ENCODE measurements at regions not wholly inside any gene's neighbourhood (a gene's known extent, or its start where the extent isn't known, plus 50 kb on each side); places are given as distances from the start of the nearest gene placed in this dataset.
"Not testable (repeated sequence)": the region's sequence is repeated elsewhere in the genome, so short reads cannot be mapped to it uniquely, and the experiment has no call there.

GRCh38 chr6:84872996-84873723, 108.8 kb upstream of the TBX18 start:
- no peak for DNase-seq (ENCODE audit: low read depth)

DNA sequence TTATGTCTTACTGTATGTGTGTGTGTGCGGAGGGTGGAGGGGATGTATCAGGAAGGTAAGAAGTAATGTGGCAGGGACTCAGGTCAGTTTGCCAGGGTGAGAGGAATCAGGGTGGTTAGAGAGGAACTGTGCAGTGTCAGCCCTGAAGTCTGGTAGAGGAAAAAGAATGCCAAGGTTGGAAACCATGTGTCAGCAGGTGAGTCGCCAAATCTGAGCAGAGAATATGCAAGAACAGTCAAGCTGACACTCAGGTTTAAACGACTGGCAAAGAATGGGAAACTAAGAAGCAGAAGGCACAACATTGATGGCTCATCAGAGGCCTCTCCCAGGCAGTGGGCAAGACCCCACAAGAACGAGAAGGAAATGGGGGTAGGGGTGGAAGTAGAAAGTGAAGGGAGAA, 107.5 kb upstream of the TBX18 start:
- DNase-seq (ENCODE audit: low read depth): no peak

DNA sequence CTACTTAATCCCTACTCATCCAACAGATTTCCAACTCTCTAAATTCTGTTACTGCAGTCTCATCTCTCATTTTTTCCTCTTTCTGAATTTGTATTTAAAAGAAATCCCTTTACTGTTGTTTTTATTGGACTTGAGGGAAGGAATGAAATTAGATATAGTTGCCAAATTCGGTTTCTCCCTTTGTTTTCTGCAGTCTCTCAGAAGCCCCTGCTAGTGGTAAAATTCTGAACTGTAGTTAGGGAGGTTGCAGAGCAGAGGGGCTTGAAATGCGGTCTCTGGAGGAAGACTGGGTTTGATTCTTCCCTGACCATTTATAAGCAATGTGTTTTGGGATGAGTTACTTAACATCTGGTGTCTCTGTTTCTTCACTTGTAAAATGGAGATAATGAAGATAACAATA, 106.3 kb upstream of the TBX18 start:
- no peak for DNase-seq (ENCODE audit: low read depth)

- no peak for DNase-seq (ENCODE audit: low read depth)
These were observed 103.8 kb upstream of the TBX18 start for GRCh38 chr6:84868149-84868548.

DNA sequence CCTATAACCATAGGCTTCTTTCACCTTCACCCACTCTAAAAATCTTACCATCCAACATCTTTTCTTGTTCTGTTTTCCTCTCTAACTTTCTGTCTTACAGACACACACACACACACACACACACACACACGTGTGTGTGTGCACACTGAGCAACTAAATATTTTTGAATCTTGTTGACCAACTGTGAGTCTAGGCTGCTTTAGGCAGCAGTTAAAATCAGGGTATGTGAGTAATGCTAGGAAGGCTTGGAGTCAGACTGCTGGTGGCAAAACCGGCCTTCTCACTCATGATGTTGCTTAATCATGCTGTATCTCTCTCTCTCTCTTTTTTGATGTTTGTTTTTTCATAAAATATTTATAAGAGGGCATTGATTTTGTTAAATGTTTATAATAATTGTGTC, 103.1 kb upstream of the TBX18 start:
- DNase-seq (ENCODE audit: low read depth): no peak

DNA sequence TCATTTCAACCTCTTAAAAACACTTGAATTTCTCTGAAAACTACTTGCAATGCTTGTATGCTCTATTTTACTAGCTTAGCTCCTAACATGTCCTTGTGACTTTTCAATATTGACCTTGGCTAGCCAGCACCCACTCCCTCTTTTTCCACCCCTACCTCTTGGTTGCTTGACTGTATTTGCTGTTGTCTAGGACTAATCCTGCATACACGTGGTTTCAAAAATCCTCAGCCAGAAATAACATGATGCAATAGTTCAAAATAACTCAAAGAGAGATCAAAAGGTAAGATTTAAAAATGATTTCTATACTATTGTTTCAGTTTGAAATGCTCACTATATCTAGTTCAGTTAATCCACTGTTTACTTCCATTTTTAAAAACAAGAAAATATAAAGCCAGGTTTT, 102.3 kb upstream of the TBX18 start:
- no peak for DNase-seq (ENCODE audit: low read depth)

DNA sequence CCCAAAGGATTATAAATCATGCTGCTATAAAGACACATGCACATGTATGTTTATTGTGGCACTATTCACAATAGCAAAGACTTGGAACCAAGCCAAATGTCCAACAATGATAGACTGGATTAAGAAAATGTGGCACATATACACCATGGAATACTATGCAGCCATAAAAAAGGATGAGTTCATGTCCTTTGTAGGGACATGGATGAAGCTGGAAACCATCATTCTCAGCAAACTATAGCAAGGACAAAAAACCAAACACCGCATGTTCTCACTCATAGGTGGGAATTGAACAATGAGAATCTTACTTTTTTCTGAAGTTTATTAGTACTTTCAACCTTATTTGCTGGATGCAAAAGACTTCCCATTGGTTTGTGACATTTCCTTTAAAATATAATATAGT, 101.0 kb upstream of the TBX18 start:
- DNase-seq (ENCODE audit: low read depth): not testable (repeated sequence)

DNA sequence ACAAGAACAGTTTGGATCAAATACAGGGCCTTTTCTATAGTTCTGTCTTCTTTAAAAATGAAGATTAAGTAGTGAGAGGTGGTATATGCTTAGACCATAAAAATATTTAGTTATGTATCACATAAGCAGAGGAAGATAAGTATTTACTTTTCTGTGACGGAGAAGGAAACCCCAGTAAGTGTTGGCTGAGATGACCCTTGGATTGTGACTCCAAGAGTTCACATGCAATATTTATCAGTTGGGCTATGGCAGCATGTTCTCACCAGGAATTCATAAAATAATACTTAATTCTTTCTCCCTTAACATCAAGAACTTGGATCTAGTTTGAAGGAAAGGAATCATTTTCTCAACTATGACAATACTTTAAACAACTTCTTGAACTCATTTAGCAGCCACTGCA, 98.4 kb upstream of the TBX18 start:
- DNase-seq (ENCODE audit: low read depth): no peak

- no peak for DNase-seq (ENCODE audit: low read depth)
These were observed 96.5 kb upstream of the TBX18 start for GRCh38 chr6:84860920-84861319.

GRCh38 chr6:84860509-84860908, 96.1 kb upstream of the TBX18 start:
- DNase-seq (ENCODE audit: low read depth): no peak

- no peak for DNase-seq (ENCODE audit: low read depth)
These were observed 90.5 kb upstream of the TBX18 start for GRCh38 chr6:84854811-84855400.

DNA sequence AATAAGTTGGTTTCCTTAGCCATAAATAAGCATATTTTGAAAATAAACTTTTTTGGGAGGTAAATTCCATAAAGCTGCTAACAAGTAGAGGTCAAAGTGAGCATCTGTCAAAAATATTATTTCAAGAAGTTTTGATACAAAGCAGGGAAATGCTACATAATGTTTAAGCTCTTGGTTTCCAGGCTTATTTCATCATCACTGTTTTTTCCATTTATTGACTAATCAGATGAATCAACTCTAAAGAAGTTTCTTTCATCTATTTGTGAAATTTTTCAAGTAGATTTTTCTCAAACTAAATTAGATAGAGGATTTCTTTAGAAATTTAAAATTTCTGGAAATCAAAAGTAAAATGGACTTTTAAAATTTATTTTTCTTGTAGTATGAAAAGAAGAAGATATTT, 89.5 kb upstream of the TBX18 start:
- no peak for DNase-seq (ENCODE audit: low read depth)

DNA sequence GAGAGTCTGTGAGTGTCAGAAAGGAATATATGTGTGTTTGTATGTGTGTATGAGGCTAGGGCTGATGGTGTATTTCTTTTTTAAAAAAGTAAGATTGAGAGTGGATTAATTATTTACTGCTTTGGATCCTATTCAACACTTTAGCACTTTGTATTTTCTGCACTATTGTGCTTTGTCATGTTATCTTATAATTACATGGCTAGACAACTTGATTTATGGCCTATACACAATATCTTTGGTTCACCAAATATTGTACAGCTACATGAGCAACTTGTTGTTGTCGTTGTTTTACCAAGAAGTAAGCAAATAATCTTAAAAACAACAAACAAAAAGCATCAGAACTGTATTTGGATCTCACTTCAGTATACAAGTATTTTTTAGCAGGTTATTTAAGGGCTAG, 84.6 kb upstream of the TBX18 start:
- DNase-seq (ENCODE audit: low read depth): no peak

DNA sequence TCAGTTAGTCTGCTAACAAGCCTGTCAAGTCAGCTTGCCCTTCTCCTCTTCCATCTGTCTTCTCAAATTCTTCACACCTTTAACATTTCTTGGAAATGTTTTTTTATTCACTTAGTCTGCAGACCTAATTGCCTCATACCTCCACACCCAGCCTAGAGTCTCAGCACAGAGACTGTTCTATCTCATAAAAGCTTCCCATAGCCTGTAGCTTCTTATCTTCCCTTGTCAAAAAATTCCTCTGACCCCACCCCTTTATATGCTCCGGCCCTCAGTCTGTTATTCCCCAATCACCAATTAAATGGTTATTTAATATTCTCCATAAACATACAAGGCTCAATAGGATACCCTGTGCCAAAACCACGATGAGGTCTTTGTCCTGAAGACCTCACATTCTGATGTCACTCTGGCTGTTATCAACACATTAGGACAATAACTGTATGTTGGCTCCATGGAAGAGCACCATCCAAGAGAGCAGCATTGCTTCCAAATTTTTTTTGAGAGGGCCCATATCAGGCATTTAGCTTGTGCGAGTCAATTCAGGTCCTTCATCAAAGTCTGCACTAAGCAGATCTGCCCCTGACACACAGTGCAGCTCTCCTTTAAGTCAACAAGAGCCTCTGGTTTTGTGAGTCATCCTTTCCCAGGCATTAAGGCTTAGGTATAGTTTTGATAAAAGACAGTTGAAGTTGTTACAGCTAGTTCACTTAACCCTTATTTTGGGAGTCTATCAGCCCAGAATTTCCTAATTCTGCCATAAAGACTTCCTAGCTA, 83.2 kb upstream of the TBX18 start:
- no peak for DNase-seq (ENCODE audit: low read depth)

DNA sequence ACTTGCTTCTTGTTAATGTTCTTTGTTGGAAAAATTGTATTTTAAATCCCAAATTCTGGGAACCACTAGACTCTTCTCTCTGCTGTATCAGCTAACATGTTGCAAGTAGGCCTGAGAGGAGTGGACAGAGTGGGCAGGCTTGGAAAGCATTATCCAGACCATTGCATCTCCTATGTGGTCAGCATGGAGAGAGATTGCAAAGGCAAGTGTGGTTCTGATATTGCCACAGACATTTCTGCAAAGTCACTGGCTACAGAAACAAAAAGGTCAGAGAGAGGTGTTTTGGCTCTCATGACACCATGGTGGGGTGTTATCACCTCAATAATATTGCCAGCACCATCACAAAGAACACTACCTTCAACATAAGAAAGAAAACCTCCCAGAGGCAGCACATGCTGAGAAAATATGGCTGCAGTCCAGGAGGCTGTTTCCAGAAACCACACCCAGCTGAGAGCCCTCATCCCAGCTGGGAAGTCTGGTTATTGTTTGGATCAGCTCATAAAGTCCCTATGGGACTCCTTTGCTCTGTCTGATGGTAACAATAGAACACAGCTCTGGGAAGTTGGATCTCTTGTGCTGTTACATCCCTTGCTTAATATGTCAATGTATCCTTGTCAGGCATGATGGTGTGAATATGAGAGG, 78.2 kb upstream of the TBX18 start:
- DNase-seq (ENCODE audit: low read depth): no peak

GRCh38 chr6:84837068-84837866, 72.9 kb upstream of the TBX18 start:
- DNase-seq (ENCODE audit: low read depth): not testable (repeated sequence)

DNA sequence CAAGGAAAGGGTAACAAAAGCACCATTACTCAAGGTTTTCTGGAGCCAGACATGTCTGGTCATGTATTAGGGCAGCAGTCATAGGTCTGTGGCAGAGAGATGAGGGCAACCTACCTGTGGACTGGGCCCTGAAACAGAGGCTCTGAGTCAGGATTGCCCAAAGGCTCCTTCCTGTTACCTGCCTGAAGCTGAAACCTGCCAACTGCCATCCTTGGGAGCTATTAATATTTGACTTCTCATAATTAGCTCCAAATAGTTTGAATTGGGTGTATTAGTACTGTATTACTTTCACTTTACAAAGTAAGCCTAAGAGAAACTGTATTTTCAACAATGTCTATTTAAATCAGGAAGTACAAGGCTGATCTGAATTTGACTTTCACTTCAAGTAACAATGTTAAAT, 72.0 kb upstream of the TBX18 start:
- no peak for DNase-seq (ENCODE audit: low read depth)

GRCh38 chr6:84835340-84835739, 70.9 kb upstream of the TBX18 start:
- DNase-seq (ENCODE audit: low read depth): no peak

GRCh38 chr6:84831924-84832323, 67.5 kb upstream of the TBX18 start:
- DNase-seq (ENCODE audit: low read depth): not testable (repeated sequence)

GRCh38 chr6:84825461-84825860, 61.1 kb upstream of the TBX18 start:
- no peak for DNase-seq (ENCODE audit: low read depth)

DNA sequence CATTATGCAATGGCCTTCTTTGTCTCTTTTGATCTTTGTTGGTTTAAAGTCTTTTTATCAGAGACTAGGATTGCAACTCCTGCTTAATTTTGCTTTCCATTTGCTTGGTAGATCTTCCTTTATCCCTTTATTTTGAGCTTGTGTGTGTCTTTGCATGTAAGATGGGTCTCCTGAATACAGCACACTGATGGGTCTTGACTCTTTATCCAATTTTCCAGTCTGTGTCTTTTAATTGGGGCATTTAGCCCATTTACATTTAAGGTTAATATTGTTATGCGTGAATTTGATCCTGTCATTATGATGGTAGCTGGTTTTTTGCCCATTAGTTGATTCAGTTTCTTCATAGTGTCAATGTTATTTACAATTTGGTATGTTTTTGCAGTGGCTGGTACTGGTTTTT, 56.9 kb upstream of the TBX18 start:
- not testable (repeated sequence) for DNase-seq (ENCODE audit: low read depth)

DNA sequence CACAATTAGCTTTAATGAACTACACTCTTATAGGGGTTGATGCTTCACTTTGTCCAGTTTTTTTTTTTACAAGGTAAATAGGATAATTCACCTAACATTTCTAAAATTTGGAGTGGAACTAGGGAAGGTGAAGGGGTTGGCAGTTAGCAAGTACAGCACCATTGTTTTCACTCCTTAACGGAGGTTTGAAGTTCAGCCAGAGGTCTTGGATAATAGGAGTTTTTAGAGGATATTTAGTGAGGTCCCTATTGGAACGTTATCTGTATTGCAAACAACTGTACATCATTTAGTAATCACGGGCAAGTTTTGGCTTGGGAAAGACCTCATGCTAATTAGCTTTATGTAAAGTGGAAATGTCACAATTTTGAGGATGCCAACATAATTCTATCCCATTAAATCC, 52.3 kb upstream of the TBX18 start:
- no peak for DNase-seq (ENCODE audit: low read depth)

All from HS-27A (cell line).